HFF-Myc (cell line): ENCODE measurements at regions not wholly inside any gene's neighbourhood (a gene's known extent, or its start where the extent isn't known, plus 50 kb on each side); places are given as distances from the start of the nearest gene placed in this dataset.

Experiments
- DNase-seq: peaks from one replicate; pipeline ENCODE4 v3.0.0-alpha.2; 2011; ENCODE audit warnings: low read depth; ENCODE audit errors: extremely low read depth
- H3K4me3 ChIP-seq: replicated peaks from 2 replicates; pipeline ENCODE4 v1.5.1; 2011; ENCODE audit warnings: low read depth, mild to moderate bottlenecking, control low read depth, low read length
- TF ChIP-seq, protein P1 (sequence below): IDR thresholded peaks from 2 replicates; pipeline ENCODE4 v1.5.1; 2012; ENCODE audit warnings: mild to moderate bottlenecking, low read depth, low read length, control low read depth; ENCODE audit errors: missing control alignments

GRCh38 chr3:66610562-66610909 lies 109.7 kb upstream of the LRIG1 start:
- no peak overlapping the region for H3K4me3 ChIP-seq
- TF ChIP-seq, protein P1, sequence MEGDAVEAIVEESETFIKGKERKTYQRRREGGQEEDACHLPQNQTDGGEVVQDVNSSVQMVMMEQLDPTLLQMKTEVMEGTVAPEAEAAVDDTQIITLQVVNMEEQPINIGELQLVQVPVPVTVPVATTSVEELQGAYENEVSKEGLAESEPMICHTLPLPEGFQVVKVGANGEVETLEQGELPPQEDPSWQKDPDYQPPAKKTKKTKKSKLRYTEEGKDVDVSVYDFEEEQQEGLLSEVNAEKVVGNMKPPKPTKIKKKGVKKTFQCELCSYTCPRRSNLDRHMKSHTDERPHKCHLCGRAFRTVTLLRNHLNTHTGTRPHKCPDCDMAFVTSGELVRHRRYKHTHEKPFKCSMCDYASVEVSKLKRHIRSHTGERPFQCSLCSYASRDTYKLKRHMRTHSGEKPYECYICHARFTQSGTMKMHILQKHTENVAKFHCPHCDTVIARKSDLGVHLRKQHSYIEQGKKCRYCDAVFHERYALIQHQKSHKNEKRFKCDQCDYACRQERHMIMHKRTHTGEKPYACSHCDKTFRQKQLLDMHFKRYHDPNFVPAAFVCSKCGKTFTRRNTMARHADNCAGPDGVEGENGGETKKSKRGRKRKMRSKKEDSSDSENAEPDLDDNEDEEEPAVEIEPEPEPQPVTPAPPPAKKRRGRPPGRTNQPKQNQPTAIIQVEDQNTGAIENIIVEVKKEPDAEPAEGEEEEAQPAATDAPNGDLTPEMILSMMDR, result no peak
- DNase-seq, result no peak

GRCh38 chr3:66615643-66616301 lies 115.0 kb upstream of the LRIG1 start:
- no peak overlapping the region for H3K4me3 ChIP-seq
- DNase-seq, result no peak
- TF ChIP-seq, protein P1, result no peak

DNA sequence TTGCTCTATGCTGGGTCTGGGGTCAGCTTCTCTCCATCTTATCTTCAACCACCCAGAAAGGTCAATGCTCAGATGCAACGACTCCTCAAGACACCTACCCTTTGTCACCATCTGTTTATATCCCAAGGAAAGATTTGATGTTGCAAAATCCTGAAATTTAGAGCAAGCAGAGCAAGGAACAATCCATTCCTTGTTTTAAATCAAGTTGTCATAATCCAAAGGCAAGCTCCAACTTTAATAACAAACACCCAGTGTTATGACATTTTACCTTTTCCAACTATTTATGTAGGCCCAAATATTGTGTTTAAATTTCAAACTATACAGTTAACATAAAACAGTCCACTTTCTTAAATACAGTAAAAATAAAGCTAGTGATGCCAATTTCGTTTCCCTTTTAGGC lies 116.5 kb upstream of the LRIG1 start:
- DNase-seq, result no peak
- TF ChIP-seq, protein P1, result no peak
- H3K4me3 ChIP-seq, result no peak overlapping the region

DNA sequence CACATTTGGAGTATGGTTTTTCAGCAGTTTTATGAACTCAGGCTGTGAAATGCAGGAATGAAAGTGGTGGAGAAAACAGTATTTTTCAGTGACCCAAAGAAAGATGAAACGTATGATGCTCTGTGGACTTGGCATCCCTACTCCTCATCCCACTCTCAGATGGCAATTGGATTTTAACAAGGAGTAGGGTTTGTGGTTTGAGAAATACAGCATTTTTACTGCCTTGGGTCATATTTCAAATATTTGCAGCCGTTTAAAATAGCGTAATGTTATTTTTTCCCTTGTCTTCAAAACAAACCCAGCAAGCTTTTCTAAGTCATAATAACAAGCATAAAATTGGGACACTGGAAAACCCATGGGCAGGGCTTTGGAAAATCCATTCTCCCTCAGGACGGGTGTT lies 117.2 kb upstream of the LRIG1 start:
- no peak for DNase-seq
- TF ChIP-seq, protein P1, result no peak
- H3K4me3 ChIP-seq, result no peak overlapping the region

DNA sequence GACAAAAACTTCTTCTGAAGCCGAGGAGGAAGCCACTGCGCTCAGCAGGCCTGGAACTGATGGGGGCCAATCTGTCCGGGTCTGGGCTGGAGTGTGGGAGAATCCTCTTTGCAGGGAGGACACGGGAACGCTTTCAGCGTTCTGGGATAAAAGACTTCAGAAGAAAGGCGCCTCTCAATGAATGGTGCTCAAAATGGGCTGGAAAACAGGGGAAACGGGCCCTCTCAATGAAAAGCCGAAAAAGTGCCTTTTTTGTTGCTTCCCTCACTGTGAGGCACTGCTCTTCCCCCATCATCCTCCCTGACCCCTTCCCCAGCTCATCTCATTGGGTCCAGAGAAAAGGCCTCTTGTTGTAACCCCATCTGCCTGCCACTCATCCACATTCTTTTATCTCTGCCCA lies 119.5 kb upstream of the LRIG1 start:
- no peak overlapping the region for H3K4me3 ChIP-seq
- TF ChIP-seq, protein P1, result no peak
- DNase-seq, result no peak

GRCh38 chr3:66622756-66623457 lies 122.1 kb upstream of the LRIG1 start:
- DNase-seq, result no peak
- TF ChIP-seq, protein P1, result no peak
- no peak overlapping the region for H3K4me3 ChIP-seq
